ENCODE measurements at regions not wholly inside any gene's neighbourhood (a gene's known extent, or its start where the extent isn't known, plus 50 kb on each side); places are given as distances from the start of the nearest gene placed in this dataset.

- no peak for DNase-seq
Measured at GRCh38 chr15:29455530-29455929, 185.9 kb upstream of the NSMCE3 start.

- DNase-seq, result no peak
Measured at GRCh38 chr15:29455055-29455454, 185.4 kb upstream of the NSMCE3 start.

- DNase-seq, result no peak
Measured at GRCh38 chr15:29454506-29454905, 184.9 kb upstream of the NSMCE3 start.

- DNase-seq, result no peak
Measured at GRCh38 chr15:29452881-29453731, 183.5 kb upstream of the NSMCE3 start.

- DNase-seq, result no peak
Measured at GRCh38 chr15:29451201-29451781, 181.7 kb upstream of the NSMCE3 start.

- DNase-seq, result no peak
Measured at GRCh38 chr15:29449136-29449535, 179.5 kb upstream of the NSMCE3 start.

GRCh38 chr15:29448320-29448719, 178.7 kb upstream of the NSMCE3 start:
- DNase-seq, result no peak

- no peak for DNase-seq
Measured at GRCh38 chr15:29446480-29446879, 176.9 kb upstream of the NSMCE3 start.

GRCh38 chr15:29442532-29442931, 172.9 kb upstream of the NSMCE3 start:
- no peak for DNase-seq

- no peak for DNase-seq
Measured at GRCh38 chr15:29440541-29440940, 170.9 kb upstream of the NSMCE3 start.

GRCh38 chr15:29438703-29439055, 169.1 kb upstream of the NSMCE3 start:
- no peak for DNase-seq

- no peak for DNase-seq
Measured at GRCh38 chr15:29437888-29438702, 168.5 kb upstream of the NSMCE3 start.

GRCh38 chr15:29435811-29436210, 166.2 kb upstream of the NSMCE3 start:
- DNase-seq, result no peak

GRCh38 chr15:29434280-29434679, 164.7 kb upstream of the NSMCE3 start:
- DNase-seq, result no peak

- no peak for DNase-seq
Measured at GRCh38 chr15:29433507-29434248, 164.1 kb upstream of the NSMCE3 start.

- DNase-seq, result no peak
Measured at GRCh38 chr15:29433050-29433318, 163.4 kb upstream of the NSMCE3 start.

GRCh38 chr15:29432191-29433049, 162.8 kb upstream of the NSMCE3 start:
- DNase-seq, result no peak

- DNase-seq, result no peak
Measured at GRCh38 chr15:29430831-29431230, 161.2 kb upstream of the NSMCE3 start.

GRCh38 chr15:29430124-29430523, 160.5 kb upstream of the NSMCE3 start:
- DNase-seq, result no peak

GRCh38 chr15:29429584-29429983, 160.0 kb upstream of the NSMCE3 start:
- DNase-seq, result no peak

- no peak for DNase-seq
Measured at GRCh38 chr15:29428925-29429573, 159.4 kb upstream of the NSMCE3 start.
